Fibroblast of lung (primary cell): ENCODE measurements at regions not wholly inside any gene's neighbourhood (a gene's known extent, or its start where the extent isn't known, plus 50 kb on each side); places are given as distances from the start of the nearest gene placed in this dataset.

ENCODE experiments used
- DNase-seq, 2 donors: peaks; one replicate each; pipeline versions ENCODE4 v3.0.0 to v3.0.0-alpha.2; 2010; ENCODE audit warnings: low read depth in 2 of 2
- H2AFZ ChIP-seq: 2 replicates; pipeline ENCODE4 v1.5.1; 2012; ENCODE audit warnings: low read length, control low read depth, inconsistent platforms
- H3K27ac ChIP-seq: 2 replicates; pipeline ENCODE4 v1.5.1; 2011; ENCODE audit warnings: low read length, control low read depth; ENCODE audit not compliant: insufficient read depth
- H3K27me3 ChIP-seq: 2 replicates; pipeline ENCODE4 v1.5.1; 2011; ENCODE audit warnings: mild to moderate bottlenecking, low read length; ENCODE audit not compliant: control insufficient read depth, insufficient read depth
- H3K36me3 ChIP-seq: 2 replicates; pipeline ENCODE4 v1.5.1; 2011; ENCODE audit warnings: low read length; ENCODE audit not compliant: control insufficient read depth, insufficient read depth
- H3K4me1 ChIP-seq: 2 replicates; pipeline ENCODE4 v1.5.1; 2011; ENCODE audit warnings: low read length; ENCODE audit not compliant: control insufficient read depth, insufficient read depth; ENCODE audit errors: extremely low read depth
- H3K4me2 ChIP-seq: 2 replicates; pipeline ENCODE4 v1.5.1; 2011; ENCODE audit warnings: low read length, control low read depth; ENCODE audit not compliant: insufficient read depth; ENCODE audit errors: extremely low read depth
- H3K4me3 ChIP-seq, 4 experiments: fragments of 200-600 bp in 1 of 4; sonication (generic) in 1 of 4; replicated peaks in 1 of 4; 2 replicates each; pipeline ENCODE4 v1.5.1; 2011 to 2016; ENCODE audit warnings: low read length in 4 of 4, low read depth in 3 of 4, mild to moderate bottlenecking in 3 of 4, control low read depth in 2 of 4, inconsistent platforms in 1 of 4, mixed read lengths in 1 of 4; ENCODE audit not compliant: insufficient read depth in 1 of 4; ENCODE audit errors: control extremely low read depth in 1 of 4
- H3K79me2 ChIP-seq: 2 replicates; pipeline ENCODE4 v1.5.1; 2012; ENCODE audit warnings: mild to moderate bottlenecking, low read length, inconsistent platforms; ENCODE audit not compliant: control insufficient read depth, insufficient read depth
- H3K9ac ChIP-seq: 2 replicates; pipeline ENCODE4 v1.5.1; 2011; ENCODE audit warnings: mild to moderate bottlenecking, low read length, control low read depth; ENCODE audit not compliant: insufficient read depth
- H3K9me3 ChIP-seq: 2 replicates; pipeline ENCODE4 v1.5.1; 2012; ENCODE audit warnings: low read depth, low read length; ENCODE audit not compliant: control insufficient read depth, insufficient read depth
- H4K20me1 ChIP-seq: 2 replicates; pipeline ENCODE4 v1.5.1; 2011; ENCODE audit warnings: low read length; ENCODE audit not compliant: control insufficient read depth, insufficient read depth; ENCODE audit errors: extremely low read depth
- EZH2 ChIP-seq: IDR thresholded peaks from 2 replicates; pipeline ENCODE4 v1.5.1; 2012; ENCODE audit warnings: low read length, control low read depth, mild to moderate bottlenecking; ENCODE audit errors: missing control alignments
- TF ChIP-seq, protein P1 (sequence below), 2 donors: IDR thresholded peaks in 1 of 2; conservative IDR thresholded peaks in 1 of 2; 1 replicate in 1 of 2; 2 replicates in 1 of 2; pipeline ENCODE4 v1.5.1; 2011 to 2012; ENCODE audit warnings: low read length in 2 of 2, control low read depth in 1 of 2, inconsistent platforms in 1 of 2, low read depth in 1 of 2, mild to moderate bottlenecking in 1 of 2

GRCh38 chr6:139625081-139625939, 250.9 kb upstream of the CITED2 start:
- Histone ChIP-seq H3K4me1 (no peaks in the 10 kb centered on the region), H3K4me2 (no peak overlapping the region), H3K36me3 (no peaks in the 10 kb centered on the region), H3K79me2 (no peaks in the 10 kb centered on the region), H3K9ac (no peak overlapping the region), H2AFZ (no peak overlapping the region), H3K4me3 (no peak overlapping the region), H3K27me3 (no peaks in the 10 kb centered on the region), H4K20me1 (no peaks in the 10 kb centered on the region), H3K9me3 (no peaks in the 10 kb centered on the region), H3K27ac (no peak overlapping the region)
- DNase-seq, result no peak
- no peak for TF ChIP-seq EZH2
- TF ChIP-seq, protein P1, sequence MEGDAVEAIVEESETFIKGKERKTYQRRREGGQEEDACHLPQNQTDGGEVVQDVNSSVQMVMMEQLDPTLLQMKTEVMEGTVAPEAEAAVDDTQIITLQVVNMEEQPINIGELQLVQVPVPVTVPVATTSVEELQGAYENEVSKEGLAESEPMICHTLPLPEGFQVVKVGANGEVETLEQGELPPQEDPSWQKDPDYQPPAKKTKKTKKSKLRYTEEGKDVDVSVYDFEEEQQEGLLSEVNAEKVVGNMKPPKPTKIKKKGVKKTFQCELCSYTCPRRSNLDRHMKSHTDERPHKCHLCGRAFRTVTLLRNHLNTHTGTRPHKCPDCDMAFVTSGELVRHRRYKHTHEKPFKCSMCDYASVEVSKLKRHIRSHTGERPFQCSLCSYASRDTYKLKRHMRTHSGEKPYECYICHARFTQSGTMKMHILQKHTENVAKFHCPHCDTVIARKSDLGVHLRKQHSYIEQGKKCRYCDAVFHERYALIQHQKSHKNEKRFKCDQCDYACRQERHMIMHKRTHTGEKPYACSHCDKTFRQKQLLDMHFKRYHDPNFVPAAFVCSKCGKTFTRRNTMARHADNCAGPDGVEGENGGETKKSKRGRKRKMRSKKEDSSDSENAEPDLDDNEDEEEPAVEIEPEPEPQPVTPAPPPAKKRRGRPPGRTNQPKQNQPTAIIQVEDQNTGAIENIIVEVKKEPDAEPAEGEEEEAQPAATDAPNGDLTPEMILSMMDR (conservative IDR thresholded peaks at IDR 0.05 in 1 of 2, IDR thresholded peaks at IDR 0.05 in 1 of 2; ENCODE audit: low read depth in 1 of 2, low read length in 2 of 2), result no peak

- no peaks in the 10 kb centered on the region for H3K9me3 ChIP-seq
- H3K27ac ChIP-seq, result no peak overlapping the region
- no peaks in the 10 kb centered on the region for H3K4me1 ChIP-seq
- H3K4me3 ChIP-seq, result no peak overlapping the region
- no peak overlapping the region for H3K9ac ChIP-seq
- no peaks in the 10 kb centered on the region for H3K36me3 ChIP-seq
- peak in 1 of 2 donors; percentile 23 for DNase-seq
- H4K20me1 ChIP-seq, result no peaks in the 10 kb centered on the region
- TF ChIP-seq, protein P1 (conservative IDR thresholded peaks at IDR 0.05 in 1 of 2, IDR thresholded peaks at IDR 0.05 in 1 of 2; ENCODE audit: low read depth in 1 of 2, low read length in 2 of 2), result no peak
- no peak for TF ChIP-seq EZH2
- no peak overlapping the region for H2AFZ ChIP-seq
- no peak overlapping the region for H3K4me2 ChIP-seq
- no peaks in the 10 kb centered on the region for H3K79me2 ChIP-seq
- no peaks in the 10 kb centered on the region for H3K27me3 ChIP-seq
Measured at GRCh38 chr6:139623372-139623771, 248.9 kb upstream of the CITED2 start.

- no peaks in the 10 kb centered on the region for H3K9me3 ChIP-seq
- no peak for DNase-seq
- H3K4me2 ChIP-seq, result no peak overlapping the region
- no peaks in the 10 kb centered on the region for H3K36me3 ChIP-seq
- TF ChIP-seq EZH2, result no peak
- TF ChIP-seq, protein P1 (conservative IDR thresholded peaks at IDR 0.05 in 1 of 2, IDR thresholded peaks at IDR 0.05 in 1 of 2; ENCODE audit: low read depth in 1 of 2, low read length in 2 of 2), result no peak
- H3K4me1 ChIP-seq, result no peaks in the 10 kb centered on the region
- no peak overlapping the region for H2AFZ ChIP-seq
- no peak overlapping the region for H3K9ac ChIP-seq
- H3K79me2 ChIP-seq, result no peaks in the 10 kb centered on the region
- no peaks in the 10 kb centered on the region for H4K20me1 ChIP-seq
- H3K4me3 ChIP-seq, result no peak overlapping the region
- H3K27ac ChIP-seq, result no peak overlapping the region
- H3K27me3 ChIP-seq, result no peaks in the 10 kb centered on the region
Measured at GRCh38 chr6:139613496-139613895, 239.0 kb upstream of the CITED2 start.
